H9 (cell line): ENCODE measurements at regions not wholly inside any gene's neighbourhood (a gene's known extent, or its start where the extent isn't known, plus 50 kb on each side); places are given as distances from the start of the nearest gene placed in this dataset.

ENCODE experiments used
- DNase-seq: peaks from one replicate; pipeline ENCODE4 v3.0.0-alpha.2; 2017
- H2AFZ ChIP-seq: one replicate; pipeline ENCODE4 v1.6.1; 2013; ENCODE audit warnings: mild to moderate bottlenecking, low read length, control low read depth, moderate library complexity
- H2AK5ac ChIP-seq: 2 replicates; pipeline ENCODE4 v1.6.1; 2013; ENCODE audit warnings: low read length, control low read depth, mixed read lengths; ENCODE audit not compliant: insufficient read length
- H2BK120ac ChIP-seq: one replicate; pipeline ENCODE4 v1.6.1; 2013; ENCODE audit warnings: low read depth, mild to moderate bottlenecking, low read length, control low read depth, inconsistent platforms; ENCODE audit not compliant: poor library complexity, severe bottlenecking
- H2BK12ac ChIP-seq: 2 replicates; pipeline ENCODE4 v1.6.1; 2013; ENCODE audit warnings: low read length, control low read depth, mixed read lengths, low read depth; ENCODE audit not compliant: insufficient read length
- H2BK15ac ChIP-seq: 2 replicates; pipeline ENCODE4 v1.6.1; 2013; ENCODE audit warnings: low read depth, low read length, control low read depth
- H2BK20ac ChIP-seq: one replicate; pipeline ENCODE4 v1.6.1; 2013; ENCODE audit warnings: low read depth, mild to moderate bottlenecking, low read length, control low read depth, inconsistent platforms; ENCODE audit not compliant: poor library complexity, severe bottlenecking
- H2BK5ac ChIP-seq: 2 replicates; pipeline ENCODE4 v1.6.1; 2013; ENCODE audit warnings: low read length, control low read depth, mixed read lengths; ENCODE audit not compliant: insufficient read length
- H3K14ac ChIP-seq: 2 replicates; pipeline ENCODE4 v1.6.1; 2013; ENCODE audit warnings: low read length, control low read depth; ENCODE audit not compliant: insufficient read depth
- H3K18ac ChIP-seq: 2 replicates; pipeline ENCODE4 v1.6.1; 2013; ENCODE audit warnings: low read depth, mild to moderate bottlenecking, mixed read lengths, low read length, control low read depth; ENCODE audit not compliant: insufficient read length
- H3K23ac ChIP-seq: 2 replicates; pipeline ENCODE4 v1.6.1; 2013; ENCODE audit warnings: low read length, control low read depth, mixed read lengths, low read depth; ENCODE audit not compliant: insufficient read length
- H3K23me2 ChIP-seq: 2 replicates; pipeline ENCODE4 v1.6.1; 2013; ENCODE audit warnings: low read depth, mild to moderate bottlenecking, mixed read lengths, low read length, control low read depth; ENCODE audit not compliant: insufficient read length, poor library complexity, severe bottlenecking
- H3K27ac ChIP-seq: 2 replicates; pipeline ENCODE4 v1.5.1; 2013; ENCODE audit warnings: low read length, control low read depth, mixed read lengths, low read depth; ENCODE audit not compliant: insufficient read length
- H3K27me3 ChIP-seq: 2 replicates; pipeline ENCODE4 v1.6.1; 2013; ENCODE audit warnings: low read length, control low read depth, inconsistent platforms; ENCODE audit not compliant: insufficient read depth
- H3K4ac ChIP-seq: 2 replicates; pipeline ENCODE4 v1.6.1; 2013; ENCODE audit warnings: low read depth, mild to moderate bottlenecking, control low read depth, inconsistent platforms, low read length, moderate library complexity
- H3K4me1 ChIP-seq: 2 replicates; pipeline ENCODE4 v1.6.1; 2013; ENCODE audit warnings: low read length, control low read depth, inconsistent platforms; ENCODE audit not compliant: insufficient read depth
- H3K4me2 ChIP-seq: 2 replicates; pipeline ENCODE4 v1.6.1; 2013; ENCODE audit warnings: low read length, control low read depth, mixed read lengths; ENCODE audit not compliant: insufficient read length, insufficient read depth
- H3K56ac ChIP-seq: 2 replicates; pipeline ENCODE4 v1.6.1; 2013; ENCODE audit warnings: low read depth, mild to moderate bottlenecking, mixed read lengths, low read length, control low read depth; ENCODE audit not compliant: insufficient read length
- H3K79me1 ChIP-seq: 2 replicates; pipeline ENCODE4 v1.6.1; 2013; ENCODE audit warnings: low read depth, mild to moderate bottlenecking, moderate library complexity, low read length, control low read depth, inconsistent platforms; ENCODE audit not compliant: insufficient read depth, poor library complexity, severe bottlenecking
- H3K79me2 ChIP-seq: 2 replicates; pipeline ENCODE4 v1.6.1; 2013; ENCODE audit warnings: low read length, control low read depth, inconsistent platforms; ENCODE audit not compliant: insufficient read depth
- H3K9ac ChIP-seq: 2 replicates; pipeline ENCODE4 v1.6.1; 2013; ENCODE audit warnings: low read length, control low read depth, mixed read lengths; ENCODE audit not compliant: insufficient read length; ENCODE audit errors: extremely low read depth
- H3K9me3 ChIP-seq: one replicate; pipeline ENCODE4 v1.6.1; 2013; ENCODE audit warnings: low read depth, low read length, inconsistent platforms; ENCODE audit not compliant: control insufficient read depth
- H3T11ph ChIP-seq: one replicate; pipeline ENCODE4 v1.6.1; 2013; ENCODE audit warnings: mild to moderate bottlenecking, low read length, control low read depth, inconsistent platforms
- H4K20me1 ChIP-seq: one replicate; pipeline ENCODE4 v1.6.1; 2013; ENCODE audit not compliant: control insufficient read depth, insufficient read length, insufficient read depth
- H4K5ac ChIP-seq: 2 replicates; pipeline ENCODE4 v1.6.1; 2013; ENCODE audit warnings: low read depth, mild to moderate bottlenecking, mixed read lengths, low read length, control low read depth; ENCODE audit not compliant: insufficient read length
- H4K8ac ChIP-seq: replicated peaks from 2 replicates; pipeline ENCODE4 v1.6.1; 2013; ENCODE audit warnings: low read length, control low read depth, mixed read lengths, low read depth; ENCODE audit not compliant: insufficient read length
- H4K91ac ChIP-seq: 2 replicates; pipeline ENCODE4 v1.6.1; 2013; ENCODE audit warnings: low read depth, mild to moderate bottlenecking, moderate library complexity, mixed read lengths, low read length, control low read depth; ENCODE audit not compliant: insufficient read length
- H3K27ac Mint-ChIP-seq, 3 experiments: 2 replicates in 2 of 3; 3 replicates in 1 of 3; pipeline ENCODE4 v1.8.0; 2020 to 2021; ENCODE audit warnings: mixed read lengths in 3 of 3, mild to moderate bottlenecking in 1 of 3, moderate library complexity in 1 of 3
- H3K27me3 Mint-ChIP-seq: 2 replicates; pipeline ENCODE4 v1.8.0; 2021; ENCODE audit warnings: low read depth, mild to moderate bottlenecking, moderate library complexity, mixed read lengths
- H3K36me3 Mint-ChIP-seq, 3 experiments: 2 replicates in 2 of 3; 3 replicates in 1 of 3; pipeline ENCODE4 v1.8.0; 2020 to 2021; ENCODE audit warnings: low read depth in 3 of 3, mixed read lengths in 3 of 3; ENCODE audit not compliant: insufficient read depth in 1 of 3
- H3K4me1 Mint-ChIP-seq, 2 experiments: 2 replicates each; pipeline ENCODE4 v1.8.0; 2020; ENCODE audit warnings: mixed read lengths in 2 of 2
- H3K4me3 Mint-ChIP-seq, 2 experiments: 2 replicates in 1 of 2; 3 replicates in 1 of 2; pipeline ENCODE4 v1.8.0; 2020 to 2021; ENCODE audit warnings: mild to moderate bottlenecking in 2 of 2, mixed read lengths in 2 of 2, moderate library complexity in 1 of 2
- H3K9me3 Mint-ChIP-seq, 2 experiments: 2 replicates in 1 of 2; 3 replicates in 1 of 2; pipeline ENCODE4 v1.8.0; 2020; ENCODE audit warnings: mild to moderate bottlenecking in 2 of 2, mixed read lengths in 2 of 2, moderate library complexity in 1 of 2
- CTCF ChIP-seq: fragments of 200-600 bp; sonication (generic); conservative IDR thresholded peaks from 3 replicates; pipeline ENCODE4 v1.8.0; 2021; ENCODE audit warnings: antibody characterized with exemption, mild to moderate bottlenecking
- WGBS: extraction: QIAGEN DNeasy Blood & Tissue Kit; methylation state at CpG from one replicate; pipeline ENCODE4 v1.1.7; 2013; ENCODE audit warnings: missing lambda C conversion rate, low lambda C conversion rate, mixed read lengths; ENCODE audit not compliant: insufficient read length; ENCODE audit errors: extremely low coverage; 5-methylcytosine and 5-hydroxymethylcytosine counted together

GRCh38 chr10:25694971-25695370 is 239.1 kb upstream of the MYO3A start:
- Mint-ChIP-seq H3K9me3 (no peaks in the 10 kb centered on the region; a peak in 1 of 5 replicates), H3K27me3 (no peaks in the 10 kb centered on the region), H3K36me3 (no peaks in the 10 kb centered on the region), H3K4me1 (no peaks in the 10 kb centered on the region), H3K27ac (no peak overlapping the region; a peak in 1 of 7 replicates), H3K4me3 (no peak overlapping the region)
- no peak for TF ChIP-seq CTCF
- Histone ChIP-seq H2BK120ac (no peak overlapping the region), H2BK15ac (no peak overlapping the region), H3K79me1 (no peaks in the 10 kb centered on the region), H3K4me1 (no peaks in the 10 kb centered on the region), H3K23me2 (no peaks in the 10 kb centered on the region), H2AFZ (no peak overlapping the region), H2BK20ac (no peak overlapping the region), H3K9ac (no peak overlapping the region), H3K9me3 (no peaks in the 10 kb centered on the region), H3K27ac (no peak overlapping the region), H3T11ph (no peak overlapping the region), H4K91ac (no peak overlapping the region), H3K14ac (no peak overlapping the region), H2AK5ac (no peak overlapping the region), H4K8ac (no peak overlapping the region), H3K4ac (no peak overlapping the region), H3K23ac (no peak overlapping the region), H3K4me2 (no peak overlapping the region), H3K27me3 (no peaks in the 10 kb centered on the region; the same call in 1 of the 2 replicates), H3K56ac (no peak overlapping the region), H4K5ac (no peak overlapping the region), H2BK12ac (no peak overlapping the region), H4K20me1 (no peaks in the 10 kb centered on the region), H3K79me2 (no peaks in the 10 kb centered on the region), H3K18ac (no peak overlapping the region), H2BK5ac (no peak overlapping the region)
- WGBS, result no CpG with 5 or more reads among the region's 3 CpGs
- DNase-seq, result no peak
